H1 (cell line): ENCODE measurements at regions not wholly inside any gene's neighbourhood (a gene's known extent, or its start where the extent isn't known, plus 50 kb on each side); places are given as distances from the start of the nearest gene placed in this dataset.

Source experiments
- CHD7 ChIP-seq: fragments of 300-600 bp; sonication (generic); IDR thresholded peaks from 2 replicates; pipeline ENCODE4 v1.7.1; 2012; ENCODE audit warnings: low read length, moderate library complexity, mild to moderate bottlenecking, inconsistent platforms; ENCODE audit not compliant: insufficient replicate concordance
- GABPA ChIP-seq: IDR thresholded peaks from 2 replicates; pipeline ENCODE4 v1.6.1; 2011; ENCODE audit warnings: mild to moderate bottlenecking, low read length, moderate library complexity, borderline replicate concordance; ENCODE audit not compliant: insufficient read depth

GRCh38 chr14:71665157-71665556, 267.1 kb upstream of the RGS6 start (continued):
- TF ChIP-seq CHD7, result no peak
- TF ChIP-seq GABPA, result no peak
